Upper lobe of left lung (tissue), 6 donors: ENCODE measurements at regions not wholly inside any gene's neighbourhood (a gene's known extent, or its start where the extent isn't known, plus 50 kb on each side); places are given as distances from the start of the nearest gene placed in this dataset.
"Not testable (repeated sequence)": the region's sequence is repeated elsewhere in the genome, so short reads cannot be mapped to it uniquely, and the experiment has no call there.

Source experiments
- ATAC-seq, 2 donors: fragments of 200-7000 bp; cut with Tn5 transposase; one replicate each; pipeline ENCODE4 v1.9.1; 2022; ENCODE audit warnings: mild to moderate bottlenecking in 2 of 2, moderate library complexity in 2 of 2; ENCODE audit not compliant: low FRiP score in 2 of 2
- DNase-seq, 2 donors: peaks; one replicate each; pipeline ENCODE4 v3.0.0-alpha.2; 2019 to 2020
- H3K27ac ChIP-seq, 4 donors: fragments of 200-600 bp; sonication (generic); one replicate each; pipeline ENCODE4 v1.5.1; 2016 to 2019
- H3K27me3 ChIP-seq, 4 donors: fragments of 200-600 bp; sonication (generic); one replicate each; pipeline ENCODE4 v1.5.1; 2017 to 2019
- H3K36me3 ChIP-seq, 4 donors: fragments of 200-600 bp; sonication (generic); one replicate each; pipeline ENCODE4 v1.5.1; 2016 to 2019
- H3K4me1 ChIP-seq, 4 donors: fragments of 200-600 bp; sonication (generic); one replicate each; pipeline ENCODE4 v1.5.1; 2018 to 2019
- H3K4me3 ChIP-seq, 4 donors: fragments of 200-600 bp; sonication (generic); one replicate each; pipeline ENCODE4 v1.5.1; 2017 to 2019; ENCODE audit warnings: mild to moderate bottlenecking in 2 of 4, moderate library complexity in 1 of 4
- H3K9me3 ChIP-seq, 4 donors: fragments of 200-600 bp; sonication (generic); one replicate each; pipeline ENCODE4 v1.5.1; 2018 to 2019
- CTCF ChIP-seq, 6 experiments: fragments of 450-650 bp in 4 of 6; fragments of 200-600 bp in 2 of 6; sonication (generic) in 2 of 6; IDR thresholded peaks; one replicate each; pipeline ENCODE4 v1.5.1; 2016 to 2019; ENCODE audit warnings: antibody characterized with exemption in 6 of 6
- EP300 ChIP-seq, 4 donors: sonication (generic); formaldehyde crosslinking; IDR thresholded peaks; one replicate each; pipeline ENCODE4 v1.5.1; 2017; ENCODE audit warnings: antibody characterized with exemption in 4 of 4, control low read depth in 2 of 4
- POLR2A ChIP-seq, 4 donors: fragments of 450-650 bp; IDR thresholded peaks; one replicate each; pipeline ENCODE4 v1.5.1; 2016 to 2017; ENCODE audit warnings: antibody characterized with exemption in 4 of 4, mild to moderate bottlenecking in 2 of 4
- POLR2AphosphoS5 ChIP-seq, 2 donors: sonication (generic); formaldehyde crosslinking; IDR thresholded peaks; one replicate each; pipeline ENCODE4 v1.5.1; 2017; ENCODE audit warnings: antibody characterized with exemption in 2 of 2
- WGBS, 2 donors: methylation state at CpG; one replicate each; pipeline ENCODE4 v1.1.5; 2017 to 2018; 5-methylcytosine and 5-hydroxymethylcytosine counted together
- donor health status: DM: no; HTN: no; CAD: no; lungs with moderate emphysema.
- donor health status: DM: no; HTN: yes; CAD: no; lungs with severe emphysema.

- Histone ChIP-seq H3K27me3 (no peaks in the 10 kb centered on the region), H3K27ac (no peak overlapping the region), H3K4me3 (no peak overlapping the region), H3K9me3 (no peaks in the 10 kb centered on the region), H3K4me1 (no peaks in the 10 kb centered on the region), H3K36me3 (no peaks in the 10 kb centered on the region)
- ATAC-seq (no peak), DNase-seq (no peak)
- TF ChIP-seq POLR2A (IDR thresholded peaks at IDR 0.05) (no peak), CTCF (IDR thresholded peaks at IDR 0.05) (no peak), POLR2AphosphoS5 (IDR thresholded peaks at IDR 0.05) (no peak), EP300 (IDR thresholded peaks at IDR 0.05) (no peak)
- 54 to 60% methylated on average over 3 of the region's 3 CpGs for WGBS, 2 donors
Observed at GRCh38 chrX:3521396-3521795, 174.9 kb upstream of the MXRA5 start.

GRCh38 chrX:3520982-3521381 lies 174.5 kb upstream of the MXRA5 start:
- no peak overlapping the region for H3K27ac ChIP-seq
- H3K27me3 ChIP-seq, result no peaks in the 10 kb centered on the region
- H3K4me3 ChIP-seq, result no peak overlapping the region
- 55 to 57% methylated on average over 3 of the region's 3 CpGs for WGBS, 2 donors
- DNase-seq (no peak), ATAC-seq (peak in 1 of 2 donors; percentile 30)
- no peaks in the 10 kb centered on the region for H3K4me1 ChIP-seq
- H3K9me3 ChIP-seq, result no peaks in the 10 kb centered on the region
- TF ChIP-seq POLR2A (IDR thresholded peaks at IDR 0.05), result no peak
- TF ChIP-seq CTCF (IDR thresholded peaks at IDR 0.05), result no peak
- TF ChIP-seq POLR2AphosphoS5 (IDR thresholded peaks at IDR 0.05), result no peak
- TF ChIP-seq EP300 (IDR thresholded peaks at IDR 0.05), result no peak
- H3K36me3 ChIP-seq, result no peaks in the 10 kb centered on the region

- no peaks in the 10 kb centered on the region for H3K36me3 ChIP-seq
- H3K9me3 ChIP-seq, result no peaks in the 10 kb centered on the region
- TF ChIP-seq EP300 (IDR thresholded peaks at IDR 0.05) (no peak), POLR2A (IDR thresholded peaks at IDR 0.05) (no peak), CTCF (IDR thresholded peaks at IDR 0.05) (no peak), POLR2AphosphoS5 (IDR thresholded peaks at IDR 0.05) (no peak)
- 88% methylated on average over 2 to 3 of the region's 3 CpGs for WGBS, 2 donors
- DNase-seq, result no peak
- ATAC-seq, result peak in 1 of 2 donors; percentile 52
- H3K27me3 ChIP-seq, result no peaks in the 10 kb centered on the region
- H3K27ac ChIP-seq, result no peak overlapping the region
- H3K4me1 ChIP-seq, result no peaks in the 10 kb centered on the region
- no peak overlapping the region for H3K4me3 ChIP-seq
Observed at GRCh38 chrX:3520458-3520857, 174.0 kb upstream of the MXRA5 start.

- 88 to 89% methylated on average over 3 to 8 of the region's 8 CpGs for WGBS, 2 donors
- not testable (repeated sequence) for H3K27me3 ChIP-seq, H3K9me3 ChIP-seq, H3K4me3 ChIP-seq, H3K4me1 ChIP-seq, H3K27ac ChIP-seq, H3K36me3 ChIP-seq, DNase-seq
- peak in 1 of 2 donors; percentile 42 for ATAC-seq
Observed at GRCh38 chrX:3519384-3519783, 172.9 kb upstream of the MXRA5 start.

- no peaks in the 10 kb centered on the region for H3K9me3 ChIP-seq
- H3K4me1 ChIP-seq, result no peaks in the 10 kb centered on the region
- 78 to 80% methylated on average over 6 to 10 of the region's 10 CpGs for WGBS, 2 donors
- DNase-seq, result no peak
- H3K27me3 ChIP-seq, result no peaks in the 10 kb centered on the region
- TF ChIP-seq POLR2AphosphoS5 (IDR thresholded peaks at IDR 0.05) (no peak), POLR2A (IDR thresholded peaks at IDR 0.05) (no peak), EP300 (IDR thresholded peaks at IDR 0.05) (no peak)
- no peak overlapping the region for H3K4me3 ChIP-seq
- peak in 1 of 2 donors; percentile 89 for ATAC-seq
- H3K27ac ChIP-seq, result no peak overlapping the region
- H3K36me3 ChIP-seq, result no peaks in the 10 kb centered on the region
Observed at GRCh38 chrX:3518870-3519269, 172.4 kb upstream of the MXRA5 start.

GRCh38 chrX:3516051-3516541 lies 169.6 kb upstream of the MXRA5 start:
- Histone ChIP-seq H3K9me3 (no peaks in the 10 kb centered on the region), H3K4me3 (no peak overlapping the region), H3K4me1 (no peaks in the 10 kb centered on the region), H3K27ac (no peak overlapping the region), H3K27me3 (no peaks in the 10 kb centered on the region), H3K36me3 (no peaks in the 10 kb centered on the region)
- ATAC-seq, result no peak
- 88 to 92% methylated on average over 6 of the region's 6 CpGs for WGBS, 2 donors
- DNase-seq, result no peak
- TF ChIP-seq POLR2AphosphoS5 (IDR thresholded peaks at IDR 0.05) (no peak), POLR2A (IDR thresholded peaks at IDR 0.05) (no peak), EP300 (IDR thresholded peaks at IDR 0.05) (no peak), CTCF (IDR thresholded peaks at IDR 0.05) (no peak)
